Liver (tissue), 3 donors: ENCODE measurements at regions not wholly inside any gene's neighbourhood (a gene's known extent, or its start where the extent isn't known, plus 50 kb on each side); places are given as distances from the start of the nearest gene placed in this dataset.

Source experiments
- MAX ChIP-seq: IDR thresholded peaks from 2 replicates; pipeline ENCODE4 v1.6.1; 2016; ENCODE audit warnings: antibody characterized with exemption
- TAF1 ChIP-seq: conservative IDR thresholded peaks from 2 replicates; pipeline ENCODE4 v1.6.1; 2016; ENCODE audit warnings: antibody characterized with exemption, mild to moderate bottlenecking
- TF ChIP-seq, protein P1 (sequence below): fragments of 150-350 bp; IDR thresholded peaks from 2 replicates; pipeline ENCODE4 v1.5.1; 2017; ENCODE audit warnings: improper control_type of control experiment, low read depth, low read length; ENCODE audit not compliant: missing input control
- donor health status: healthy.
- donor health status: healthy.

GRCh38 chr10:59463909-59464308 is 101.6 kb upstream of the FAM13C start:
- TF ChIP-seq MAX (no peak), TAF1 (no peak)
- TF ChIP-seq, protein P1, sequence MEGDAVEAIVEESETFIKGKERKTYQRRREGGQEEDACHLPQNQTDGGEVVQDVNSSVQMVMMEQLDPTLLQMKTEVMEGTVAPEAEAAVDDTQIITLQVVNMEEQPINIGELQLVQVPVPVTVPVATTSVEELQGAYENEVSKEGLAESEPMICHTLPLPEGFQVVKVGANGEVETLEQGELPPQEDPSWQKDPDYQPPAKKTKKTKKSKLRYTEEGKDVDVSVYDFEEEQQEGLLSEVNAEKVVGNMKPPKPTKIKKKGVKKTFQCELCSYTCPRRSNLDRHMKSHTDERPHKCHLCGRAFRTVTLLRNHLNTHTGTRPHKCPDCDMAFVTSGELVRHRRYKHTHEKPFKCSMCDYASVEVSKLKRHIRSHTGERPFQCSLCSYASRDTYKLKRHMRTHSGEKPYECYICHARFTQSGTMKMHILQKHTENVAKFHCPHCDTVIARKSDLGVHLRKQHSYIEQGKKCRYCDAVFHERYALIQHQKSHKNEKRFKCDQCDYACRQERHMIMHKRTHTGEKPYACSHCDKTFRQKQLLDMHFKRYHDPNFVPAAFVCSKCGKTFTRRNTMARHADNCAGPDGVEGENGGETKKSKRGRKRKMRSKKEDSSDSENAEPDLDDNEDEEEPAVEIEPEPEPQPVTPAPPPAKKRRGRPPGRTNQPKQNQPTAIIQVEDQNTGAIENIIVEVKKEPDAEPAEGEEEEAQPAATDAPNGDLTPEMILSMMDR: no peak
